Spleen (tissue), 11 donors: ENCODE measurements at regions not wholly inside any gene's neighbourhood (a gene's known extent, or its start where the extent isn't known, plus 50 kb on each side); places are given as distances from the start of the nearest gene placed in this dataset.

Experiments used
- DNase-seq: peaks from one replicate; pipeline ENCODE4 v3.0.0-alpha.2; 2020
- H3K27ac ChIP-seq, 8 donors: fragments of 200-600 bp; sonication (generic) in 7 of 8; 1 replicate in 4 of 8; 2 replicates in 4 of 8; pipeline versions ENCODE4 v1.5.0 to v1.8.0; 2016 to 2021; ENCODE audit warnings: inconsistent platforms in 4 of 8, mild to moderate bottlenecking in 4 of 8, moderate library complexity in 1 of 8
- H3K27me3 ChIP-seq, 7 donors: fragments of 200-600 bp; sonication (generic) in 6 of 7; replicated peaks in 1 of 7; 1 replicate in 4 of 7; 2 replicates in 3 of 7; pipeline versions ENCODE4 v1.5.0 to v1.8.0; 2016 to 2021; ENCODE audit warnings: inconsistent platforms in 3 of 7, mild to moderate bottlenecking in 1 of 7
- H3K36me3 ChIP-seq, 6 donors: fragments of 200-600 bp; sonication (generic) in 5 of 6; 1 replicate in 4 of 6; 2 replicates in 2 of 6; pipeline versions ENCODE4 v1.5.0 to v1.8.0; 2016 to 2021; ENCODE audit warnings: inconsistent platforms in 2 of 6
- H3K4me1 ChIP-seq, 6 donors: fragments of 200-600 bp; sonication (generic) in 5 of 6; 1 replicate in 3 of 6; 2 replicates in 3 of 6; pipeline versions ENCODE4 v1.5.0 to v1.8.0; 2016 to 2021; ENCODE audit warnings: inconsistent platforms in 3 of 6
- H3K4me3 ChIP-seq, 8 donors: fragments of 200-600 bp; sonication (generic) in 7 of 8; 1 replicate in 4 of 8; 2 replicates in 4 of 8; pipeline versions ENCODE4 v1.5.0 to v1.8.0; 2016 to 2021; ENCODE audit warnings: inconsistent platforms in 4 of 8, mild to moderate bottlenecking in 4 of 8, moderate library complexity in 2 of 8
- H3K9me3 ChIP-seq, 8 donors: fragments of 200-600 bp; sonication (generic) in 7 of 8; 1 replicate in 4 of 8; 2 replicates in 4 of 8; pipeline versions ENCODE4 v1.5.0 to v1.8.0; 2016 to 2021; ENCODE audit warnings: inconsistent platforms in 4 of 8
- CTCF ChIP-seq, 11 experiments: fragments of 200-600 bp in 7 of 11; fragments of 450-650 bp in 4 of 11; sonication (generic) in 4 of 11; IDR thresholded peaks in 8 of 11; conservative IDR thresholded peaks in 3 of 11; 1 replicate in 7 of 11; 2 replicates in 4 of 11; pipeline versions ENCODE4 v1.4.0 to v1.8.0; 2016 to 2021; ENCODE audit warnings: antibody characterized with exemption in 11 of 11, inconsistent platforms in 4 of 11, mild to moderate bottlenecking in 1 of 11
- POLR2A ChIP-seq, 3 donors: fragments of 450-650 bp; IDR thresholded peaks; one replicate each; pipeline ENCODE4 v1.5.1; 2017; ENCODE audit warnings: antibody characterized with exemption in 3 of 3, mild to moderate bottlenecking in 1 of 3
- POLR2AphosphoS5 ChIP-seq, 3 donors: sonication (generic); formaldehyde crosslinking; IDR thresholded peaks; one replicate each; pipeline ENCODE4 v1.5.1; 2017; ENCODE audit warnings: antibody characterized with exemption in 3 of 3
- WGBS, 5 donors: extraction: QIAGEN DNeasy Blood & Tissue Kit in 3 of 5; methylation state at CpG; one replicate each; pipeline versions ENCODE4 v1.1.5 to v1.1.7; 2013 to 2018; 5-methylcytosine and 5-hydroxymethylcytosine counted together
- intact Hi-C: fragments of 100-400 bp; cut with DNase I; formaldehyde crosslinking; loops from one replicate; pipeline ENCODE4 v1.15.0; 2023; ENCODE audit warnings: low total_unique reads
- donor health status: healthy with polysubstance abuse.
- donor health status: DM: no; HTN: no; CAD: no; lungs with moderate emphysema.
- donor health status: DM: no; HTN: no; CAD: no.
- donor health status: Bipolar disorder and iron deficiency.
- donor health status: healthy.
- donor health status: DM: no; HTN: no; CAD: no.
- donor health status: DM: yes; HTN: yes; CAD: no.

GRCh38 chr3:145953316-145953715 is 207.7 kb downstream of the PLOD2 start:
- no peaks in the 10 kb centered on the region for H3K27me3 ChIP-seq
- TF ChIP-seq POLR2AphosphoS5 (IDR thresholded peaks at IDR 0.05) = no peak
- TF ChIP-seq CTCF (IDR thresholded peaks at IDR 0.05 in 8 of 11, conservative IDR thresholded peaks at IDR 0.05 in 3 of 11) = no peak
- TF ChIP-seq POLR2A (IDR thresholded peaks at IDR 0.05) = no peak
- no peak overlapping the region for H3K4me3 ChIP-seq
- no peak for DNase-seq
- 87 to 99% (median 89%) methylated on average over 3 of the region's 3 CpGs for WGBS, 5 donors
- H3K9me3 ChIP-seq = peaks cover 0 to 7% (median 0%) of the 10 kb centered on the region in 8 donors
- intact Hi-C loops = no loop called here
- no peaks in the 10 kb centered on the region for H3K36me3 ChIP-seq
- no peaks in the 10 kb centered on the region for H3K4me1 ChIP-seq
- no peak overlapping the region for H3K27ac ChIP-seq

- Histone ChIP-seq H3K27ac (peak overlapping the region in 1 of 8 donors; percentile 30), H3K27me3 (no peaks in the 10 kb centered on the region), H3K9me3 (no peaks in the 10 kb centered on the region), H3K36me3 (no peaks in the 10 kb centered on the region), H3K4me1 (no peaks in the 10 kb centered on the region), H3K4me3 (no peak overlapping the region)
- intact Hi-C loops = no loop called here
- DNase-seq = no peak
- WGBS, 5 donors = 69 to 80% (median 79%) methylated on average over 2 of the region's 2 CpGs
- TF ChIP-seq POLR2A (IDR thresholded peaks at IDR 0.05) (no peak), POLR2AphosphoS5 (IDR thresholded peaks at IDR 0.05) (no peak), CTCF (IDR thresholded peaks at IDR 0.05 in 8 of 11, conservative IDR thresholded peaks at IDR 0.05 in 3 of 11) (no peak)
Measured at GRCh38 chr3:145959457-145960088, 201.4 kb downstream of the PLOD2 start.

- 62 to 82% (median 68%) methylated on average over 2 of the region's 2 CpGs for WGBS, 5 donors
- intact Hi-C loops = no loop called here
- no peaks in the 10 kb centered on the region for H3K4me1 ChIP-seq
Measured at GRCh38 chr3:145963111-145963510, 197.9 kb downstream of the PLOD2 start.

GRCh38 chr3:145967043-145967442 is 193.9 kb downstream of the PLOD2 start:
- Histone ChIP-seq H3K9me3 (no peaks in the 10 kb centered on the region), H3K27me3 (no peaks in the 10 kb centered on the region), H3K27ac (no peak overlapping the region), H3K36me3 (no peaks in the 10 kb centered on the region), H3K4me1 (no peaks in the 10 kb centered on the region), H3K4me3 (no peak overlapping the region)
- DNase-seq = no peak
- TF ChIP-seq CTCF (IDR thresholded peaks at IDR 0.05 in 8 of 11, conservative IDR thresholded peaks at IDR 0.05 in 3 of 11) (no peak), POLR2AphosphoS5 (IDR thresholded peaks at IDR 0.05) (no peak), POLR2A (IDR thresholded peaks at IDR 0.05) (no peak)
- intact Hi-C loops = no loop called here
- 62 to 76% (median 69%) methylated on average over 3 of the region's 3 CpGs for WGBS, 5 donors

More at GRCh38 chr3:145963111-145963510, 197.9 kb downstream of the PLOD2 start:
- no peak overlapping the region for H3K27ac ChIP-seq
- H3K9me3 ChIP-seq = no peaks in the 10 kb centered on the region
- TF ChIP-seq CTCF (IDR thresholded peaks at IDR 0.05 in 8 of 11, conservative IDR thresholded peaks at IDR 0.05 in 3 of 11) = no peak
- TF ChIP-seq POLR2A (IDR thresholded peaks at IDR 0.05) = no peak
- TF ChIP-seq POLR2AphosphoS5 (IDR thresholded peaks at IDR 0.05) = no peak
- H3K27me3 ChIP-seq = no peaks in the 10 kb centered on the region
- no peaks in the 10 kb centered on the region for H3K36me3 ChIP-seq
- no peak for DNase-seq
- no peak overlapping the region for H3K4me3 ChIP-seq
